GM23338 (cell line): ENCODE measurements at regions not wholly inside any gene's neighbourhood (a gene's known extent, or its start where the extent isn't known, plus 50 kb on each side); places are given as distances from the start of the nearest gene placed in this dataset.

Source experiments
- ATAC-seq: fragments of 200-7000 bp; cut with Tn5 transposase; 3 replicates; pipeline ENCODE4 v1.9.1; 2020
- DNase-seq: peaks from one replicate; pipeline ENCODE4 v3.0.0-alpha.2; 2015; ENCODE audit warnings: low spot score
- H2AFZ ChIP-seq: fragments of 200-600 bp; sonication (generic); 2 replicates; pipeline ENCODE4 v1.8.0; 2016; ENCODE audit warnings: antibody characterized with exemption, mild to moderate bottlenecking, moderate library complexity
- H3F3A ChIP-seq: fragments of 200-600 bp; sonication (generic); replicated peaks from 2 replicates; pipeline ENCODE4 v1.8.0; 2017; ENCODE audit warnings: antibody characterized with exemption, mixed run types, low read depth
- H3K27ac ChIP-seq: fragments of 200-600 bp; sonication (generic); 2 replicates; pipeline ENCODE4 v1.6.1; 2016; ENCODE audit warnings: low read depth
- H3K27me3 ChIP-seq: fragments of 200-600 bp; sonication (generic); 2 replicates; pipeline ENCODE4 v1.8.0; 2016; ENCODE audit warnings: mild to moderate bottlenecking, mixed run types, moderate library complexity; ENCODE audit not compliant: insufficient read depth
- H3K36me3 ChIP-seq: fragments of 200-600 bp; sonication (generic); 2 replicates; pipeline ENCODE4 v1.8.0; 2016; ENCODE audit warnings: mild to moderate bottlenecking; ENCODE audit not compliant: insufficient read depth
- H3K4me1 ChIP-seq: fragments of 200-600 bp; sonication (generic); 2 replicates; pipeline ENCODE4 v1.8.0; 2016; ENCODE audit warnings: mild to moderate bottlenecking, moderate library complexity; ENCODE audit not compliant: insufficient read depth
- H3K4me2 ChIP-seq: fragments of 200-600 bp; sonication (generic); 2 replicates; pipeline ENCODE4 v1.7.1; 2017; ENCODE audit warnings: mixed run types
- H3K4me3 ChIP-seq: fragments of 200-600 bp; sonication (generic); 2 replicates; pipeline ENCODE4 v1.6.1; 2016; ENCODE audit warnings: mixed run types
- H3K79me2 ChIP-seq: fragments of 200-600 bp; sonication (generic); replicated peaks from 2 replicates; pipeline ENCODE4 v1.8.0; 2017; ENCODE audit warnings: mild to moderate bottlenecking; ENCODE audit not compliant: insufficient read depth
- H3K9me2 ChIP-seq: fragments of 200-600 bp; sonication (generic); 2 replicates; pipeline ENCODE4 v1.8.0; 2017; ENCODE audit not compliant: insufficient read depth
- H4K20me1 ChIP-seq: fragments of 200-600 bp; sonication (generic); replicated peaks from 2 replicates; pipeline ENCODE4 v1.8.0; 2017; ENCODE audit warnings: mild to moderate bottlenecking; ENCODE audit not compliant: insufficient read depth
- H3K27ac Mint-ChIP-seq: 2 replicates; pipeline ENCODE4 v1.8.0; 2020; ENCODE audit warnings: inconsistent platforms, mild to moderate bottlenecking, moderate library complexity, mixed read lengths
- H3K27me3 Mint-ChIP-seq: 3 replicates; pipeline ENCODE4 v1.8.0; 2022; ENCODE audit warnings: low read depth, mild to moderate bottlenecking, moderate library complexity, mixed read lengths, inconsistent platforms; ENCODE audit not compliant: insufficient read depth, poor library complexity
- H3K36me3 Mint-ChIP-seq: 3 replicates; pipeline ENCODE4 v1.8.0; 2021; ENCODE audit warnings: low read depth, mild to moderate bottlenecking, inconsistent platforms, moderate library complexity, mixed read lengths
- H3K4me1 Mint-ChIP-seq: 3 replicates; pipeline ENCODE4 v1.8.0; 2020; ENCODE audit warnings: mild to moderate bottlenecking, inconsistent platforms, mixed read lengths
- H3K4me3 Mint-ChIP-seq: 3 replicates; pipeline ENCODE4 v1.8.0; 2021; ENCODE audit warnings: moderate library complexity, mild to moderate bottlenecking, inconsistent platforms, mixed read lengths
- H3K9me3 Mint-ChIP-seq: 3 replicates; pipeline ENCODE4 v1.8.0; 2020; ENCODE audit warnings: moderate library complexity, mild to moderate bottlenecking, inconsistent platforms, mixed read lengths
- CREB1 ChIP-seq: fragments of 250-450 bp; sonication (Bioruptor Pico); IDR thresholded peaks from 2 replicates; pipeline ENCODE4 v1.5.0; 2020; ENCODE audit warnings: low read depth, mild to moderate bottlenecking, moderate library complexity
- EZH2 ChIP-seq: fragments of 200-600 bp; sonication (generic); IDR thresholded peaks from one replicate; pipeline ENCODE4 v1.8.0; 2017; ENCODE audit warnings: antibody characterized with exemption, mild to moderate bottlenecking, low read depth; ENCODE audit not compliant: unreplicated experiment
- JUNB ChIP-seq: IDR thresholded peaks from one replicate; pipeline ENCODE4 v1.6.1; 2016; ENCODE audit warnings: antibody characterized with exemption; ENCODE audit not compliant: unreplicated experiment
- NANOG ChIP-seq: IDR thresholded peaks from 2 replicates; pipeline ENCODE4 v1.6.1; 2016; ENCODE audit warnings: antibody characterized with exemption, borderline replicate concordance
- POLR2AphosphoS5 ChIP-seq: IDR thresholded peaks from 2 replicates; pipeline ENCODE4 v1.6.1; 2016; ENCODE audit warnings: antibody characterized with exemption, low read depth
- STAT1 ChIP-seq: IDR thresholded peaks from one replicate; pipeline ENCODE4 v1.6.1; 2016; ENCODE audit warnings: antibody characterized with exemption; ENCODE audit not compliant: unreplicated experiment
- ZNF114 ChIP-seq: fragments of 250-450 bp; sonication (Bioruptor Pico); IDR thresholded peaks from 2 replicates; pipeline ENCODE4 v1.5.0; 2020; ENCODE audit warnings: mild to moderate bottlenecking, moderate library complexity
- ZNF331 ChIP-seq: fragments of 250-450 bp; sonication (Bioruptor Pico); IDR thresholded peaks from 2 replicates; pipeline ENCODE4 v1.5.0; 2020; ENCODE audit warnings: low read depth, mild to moderate bottlenecking, moderate library complexity
- TF ChIP-seq, protein P1 (sequence below): fragments of 250-450 bp; sonication (Bioruptor Pico); IDR thresholded peaks from 2 replicates; pipeline ENCODE4 v1.5.0; 2020; ENCODE audit warnings: mild to moderate bottlenecking, moderate library complexity
- TF ChIP-seq, protein P2 (sequence below): IDR thresholded peaks from one replicate; pipeline ENCODE4 v1.6.1; 2018; ENCODE audit warnings: antibody characterized with exemption; ENCODE audit not compliant: unreplicated experiment

GRCh38 chr5:169412831-169413230, 111.9 kb upstream of the SLIT3 start:
- Histone ChIP-seq H3K4me1 (no peaks in the 10 kb centered on the region), H3K4me3 (no peak overlapping the region), H3K4me2 (no peak overlapping the region), H4K20me1 (no peaks in the 10 kb centered on the region), H3K9me2 (peaks cover 4% of the 10 kb centered on the region), H3F3A (no peaks in the 10 kb centered on the region), H2AFZ (no peak overlapping the region), H3K79me2 (no peaks in the 10 kb centered on the region), H3K36me3 (no peaks in the 10 kb centered on the region), H3K27me3 (no peaks in the 10 kb centered on the region), H3K27ac (no peak overlapping the region)
- H3K4me3 Mint-ChIP-seq = no peak overlapping the region
- no peaks in the 10 kb centered on the region for H3K36me3 Mint-ChIP-seq
- peaks cover 4% of the 10 kb centered on the region for H3K27me3 Mint-ChIP-seq
- no peak for TF ChIP-seq POLR2AphosphoS5
- no peak for TF ChIP-seq CREB1 (CRISPR knock-in tag)
- no peak for TF ChIP-seq ZNF331 (CRISPR knock-in tag)
- no peak for TF ChIP-seq EZH2
- no peak for DNase-seq
- peaks cover 8% of the 10 kb centered on the region; the same call in 1 of the 3 replicates for H3K4me1 Mint-ChIP-seq
- no peak for ATAC-seq
- no peak overlapping the region for H3K27ac Mint-ChIP-seq
- no peaks in the 10 kb centered on the region for H3K9me3 Mint-ChIP-seq

- Histone ChIP-seq H3K27me3 (no peaks in the 10 kb centered on the region), H3K4me1 (no peaks in the 10 kb centered on the region), H3K27ac (no peak overlapping the region), H3K4me3 (no peak overlapping the region), H3K79me2 (no peaks in the 10 kb centered on the region), H3F3A (no peaks in the 10 kb centered on the region), H3K36me3 (no peaks in the 10 kb centered on the region), H3K9me2 (peaks cover 4% of the 10 kb centered on the region), H2AFZ (no peak overlapping the region), H4K20me1 (no peaks in the 10 kb centered on the region), H3K4me2 (no peak overlapping the region)
- Mint-ChIP-seq H3K27ac (no peak overlapping the region), H3K27me3 (peaks cover 4% of the 10 kb centered on the region), H3K36me3 (no peaks in the 10 kb centered on the region), H3K4me1 (peaks cover 4% of the 10 kb centered on the region; the same call in 1 of the 3 replicates), H3K9me3 (no peaks in the 10 kb centered on the region), H3K4me3 (no peak overlapping the region)
- ATAC-seq = no peak
- TF ChIP-seq POLR2AphosphoS5 (no peak), ZNF114 (CRISPR knock-in tag) (no peak), JUNB (no peak), EZH2 (no peak), CREB1 (CRISPR knock-in tag) (no peak), STAT1 (no peak), NANOG (no peak)
- TF ChIP-seq, protein P1, sequence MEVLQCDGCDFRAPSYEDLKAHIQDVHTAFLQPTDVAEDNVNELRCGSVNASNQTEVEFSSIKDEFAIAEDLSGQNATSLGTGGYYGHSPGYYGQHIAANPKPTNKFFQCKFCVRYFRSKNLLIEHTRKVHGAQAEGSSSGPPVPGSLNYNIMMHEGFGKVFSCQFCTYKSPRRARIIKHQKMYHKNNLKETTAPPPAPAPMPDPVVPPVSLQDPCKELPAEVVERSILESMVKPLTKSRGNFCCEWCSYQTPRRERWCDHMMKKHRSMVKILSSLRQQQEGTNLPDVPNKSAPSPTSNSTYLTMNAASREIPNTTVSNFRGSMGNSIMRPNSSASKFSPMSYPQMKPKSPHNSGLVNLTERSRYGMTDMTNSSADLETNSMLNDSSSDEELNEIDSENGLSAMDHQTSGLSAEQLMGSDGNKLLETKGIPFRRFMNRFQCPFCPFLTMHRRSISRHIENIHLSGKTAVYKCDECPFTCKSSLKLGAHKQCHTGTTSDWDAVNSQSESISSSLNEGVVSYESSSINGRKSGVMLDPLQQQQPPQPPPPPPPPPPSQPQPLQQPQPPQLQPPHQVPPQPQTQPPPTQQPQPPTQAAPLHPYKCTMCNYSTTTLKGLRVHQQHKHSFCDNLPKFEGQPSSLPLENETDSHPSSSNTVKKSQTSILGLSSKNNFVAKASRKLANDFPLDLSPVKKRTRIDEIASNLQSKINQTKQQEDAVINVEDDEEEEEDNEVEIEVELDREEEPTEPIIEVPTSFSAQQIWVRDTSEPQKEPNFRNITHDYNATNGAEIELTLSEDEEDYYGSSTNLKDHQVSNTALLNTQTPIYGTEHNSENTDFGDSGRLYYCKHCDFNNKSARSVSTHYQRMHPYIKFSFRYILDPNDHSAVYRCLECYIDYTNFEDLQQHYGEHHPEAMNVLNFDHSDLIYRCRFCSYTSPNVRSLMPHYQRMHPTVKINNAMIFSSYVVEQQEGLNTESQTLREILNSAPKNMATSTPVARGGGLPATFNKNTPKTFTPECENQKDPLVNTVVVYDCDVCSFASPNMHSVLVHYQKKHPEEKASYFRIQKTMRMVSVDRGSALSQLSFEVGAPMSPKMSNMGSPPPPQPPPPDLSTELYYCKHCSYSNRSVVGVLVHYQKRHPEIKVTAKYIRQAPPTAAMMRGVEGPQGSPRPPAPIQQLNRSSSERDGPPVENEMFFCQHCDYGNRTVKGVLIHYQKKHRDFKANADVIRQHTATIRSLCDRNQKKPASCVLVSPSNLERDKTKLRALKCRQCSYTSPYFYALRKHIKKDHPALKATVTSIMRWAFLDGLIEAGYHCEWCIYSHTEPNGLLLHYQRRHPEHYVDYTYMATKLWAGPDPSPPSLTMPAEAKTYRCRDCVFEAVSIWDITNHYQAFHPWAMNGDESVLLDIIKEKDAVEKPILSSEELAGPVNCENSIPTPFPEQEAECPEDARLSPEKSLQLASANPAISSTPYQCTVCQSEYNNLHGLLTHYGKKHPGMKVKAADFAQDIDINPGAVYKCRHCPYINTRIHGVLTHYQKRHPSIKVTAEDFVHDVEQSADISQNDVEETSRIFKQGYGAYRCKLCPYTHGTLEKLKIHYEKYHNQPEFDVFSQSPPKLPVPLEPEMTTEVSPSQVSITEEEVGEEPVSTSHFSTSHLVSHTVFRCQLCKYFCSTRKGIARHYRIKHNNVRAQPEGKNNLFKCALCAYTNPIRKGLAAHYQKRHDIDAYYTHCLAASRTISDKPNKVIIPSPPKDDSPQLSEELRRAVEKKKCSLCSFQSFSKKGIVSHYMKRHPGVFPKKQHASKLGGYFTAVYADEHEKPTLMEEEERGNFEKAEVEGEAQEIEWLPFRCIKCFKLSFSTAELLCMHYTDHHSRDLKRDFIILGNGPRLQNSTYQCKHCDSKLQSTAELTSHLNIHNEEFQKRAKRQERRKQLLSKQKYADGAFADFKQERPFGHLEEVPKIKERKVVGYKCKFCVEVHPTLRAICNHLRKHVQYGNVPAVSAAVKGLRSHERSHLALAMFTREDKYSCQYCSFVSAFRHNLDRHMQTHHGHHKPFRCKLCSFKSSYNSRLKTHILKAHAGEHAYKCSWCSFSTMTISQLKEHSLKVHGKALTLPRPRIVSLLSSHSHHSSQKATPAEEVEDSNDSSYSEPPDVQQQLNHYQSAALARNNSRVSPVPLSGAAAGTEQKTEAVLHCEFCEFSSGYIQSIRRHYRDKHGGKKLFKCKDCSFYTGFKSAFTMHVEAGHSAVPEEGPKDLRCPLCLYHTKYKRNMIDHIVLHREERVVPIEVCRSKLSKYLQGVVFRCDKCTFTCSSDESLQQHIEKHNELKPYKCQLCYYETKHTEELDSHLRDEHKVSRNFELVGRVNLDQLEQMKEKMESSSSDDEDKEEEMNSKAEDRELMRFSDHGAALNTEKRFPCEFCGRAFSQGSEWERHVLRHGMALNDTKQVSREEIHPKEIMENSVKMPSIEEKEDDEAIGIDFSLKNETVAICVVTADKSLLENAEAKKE (CRISPR knock-in tag) = no peak
- TF ChIP-seq, protein P2, sequence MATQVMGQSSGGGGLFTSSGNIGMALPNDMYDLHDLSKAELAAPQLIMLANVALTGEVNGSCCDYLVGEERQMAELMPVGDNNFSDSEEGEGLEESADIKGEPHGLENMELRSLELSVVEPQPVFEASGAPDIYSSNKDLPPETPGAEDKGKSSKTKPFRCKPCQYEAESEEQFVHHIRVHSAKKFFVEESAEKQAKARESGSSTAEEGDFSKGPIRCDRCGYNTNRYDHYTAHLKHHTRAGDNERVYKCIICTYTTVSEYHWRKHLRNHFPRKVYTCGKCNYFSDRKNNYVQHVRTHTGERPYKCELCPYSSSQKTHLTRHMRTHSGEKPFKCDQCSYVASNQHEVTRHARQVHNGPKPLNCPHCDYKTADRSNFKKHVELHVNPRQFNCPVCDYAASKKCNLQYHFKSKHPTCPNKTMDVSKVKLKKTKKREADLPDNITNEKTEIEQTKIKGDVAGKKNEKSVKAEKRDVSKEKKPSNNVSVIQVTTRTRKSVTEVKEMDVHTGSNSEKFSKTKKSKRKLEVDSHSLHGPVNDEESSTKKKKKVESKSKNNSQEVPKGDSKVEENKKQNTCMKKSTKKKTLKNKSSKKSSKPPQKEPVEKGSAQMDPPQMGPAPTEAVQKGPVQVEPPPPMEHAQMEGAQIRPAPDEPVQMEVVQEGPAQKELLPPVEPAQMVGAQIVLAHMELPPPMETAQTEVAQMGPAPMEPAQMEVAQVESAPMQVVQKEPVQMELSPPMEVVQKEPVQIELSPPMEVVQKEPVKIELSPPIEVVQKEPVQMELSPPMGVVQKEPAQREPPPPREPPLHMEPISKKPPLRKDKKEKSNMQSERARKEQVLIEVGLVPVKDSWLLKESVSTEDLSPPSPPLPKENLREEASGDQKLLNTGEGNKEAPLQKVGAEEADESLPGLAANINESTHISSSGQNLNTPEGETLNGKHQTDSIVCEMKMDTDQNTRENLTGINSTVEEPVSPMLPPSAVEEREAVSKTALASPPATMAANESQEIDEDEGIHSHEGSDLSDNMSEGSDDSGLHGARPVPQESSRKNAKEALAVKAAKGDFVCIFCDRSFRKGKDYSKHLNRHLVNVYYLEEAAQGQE = no peak
- no peak for DNase-seq
Measured at GRCh38 chr5:169411786-169412430, 111.0 kb upstream of the SLIT3 start.
